ENCODE measurements at regions not wholly inside any gene's neighbourhood (a gene's known extent, or its start where the extent isn't known, plus 50 kb on each side); places are given as distances from the start of the nearest gene placed in this dataset.

GRCh38 chr3:56997675-56998074 lies 62.8 kb upstream of the SPATA12 start:
- H3K36me3 Mint-ChIP-seq (ENCODE audit: low read depth), result no peaks in the 10 kb centered on the region
- H3K27ac Mint-ChIP-seq, result no peak overlapping the region
- DNase-seq, result no peak
- ATAC-seq, result no peak
- H3K4me3 Mint-ChIP-seq, result no peak overlapping the region
- intact Hi-C loops (cut with DNase I, micrococcal nuclease), result no loop called here
- POLR2A ChIA-PET, result interaction anchor here (0.6 kb wide), 1 partner anchor 273 kb away, joined by 6 read pairs; no protein-coding TSS in a partner anchor
- H3K4me1 Mint-ChIP-seq, result peaks cover 3% of the 10 kb centered on the region
- H3K9me3 Mint-ChIP-seq (ENCODE audit: low read depth), result no peaks in the 10 kb centered on the region
- CTCF ChIA-PET, result interaction anchor here (0.6 to 3.5 kb wide), 6 partner anchors 45 to 214 kb away, joined by 3 to 16 read pairs (median 3); no protein-coding TSS in a partner anchor
- H3K27me3 Mint-ChIP-seq, result no peaks in the 10 kb centered on the region

- intact Hi-C loops (cut with DNase I, micrococcal nuclease), result no loop called here
- DNase-seq (no peak), ATAC-seq (no peak)
- ChIA-PET POLR2A (interaction anchor here (0.6 kb wide), 2 partner anchors 8 to 272 kb away, joined by 4 to 6 read pairs; no protein-coding TSS in a partner anchor), CTCF (interaction anchor here (0.6 to 3.5 kb wide), 10 partner anchors 10 to 302 kb away, joined by 3 to 22 read pairs (median 6); no protein-coding TSS in a partner anchor)
- H3K4me1 Mint-ChIP-seq, result peaks cover 3% of the 10 kb centered on the region
- no peaks in the 10 kb centered on the region for H3K9me3 Mint-ChIP-seq (ENCODE audit: low read depth)
- H3K4me3 Mint-ChIP-seq, result no peak overlapping the region
- H3K27me3 Mint-ChIP-seq, result no peaks in the 10 kb centered on the region
- no peaks in the 10 kb centered on the region for H3K36me3 Mint-ChIP-seq (ENCODE audit: low read depth)
- no peak overlapping the region for H3K27ac Mint-ChIP-seq
Observed at GRCh38 chr3:56997041-56997440, 63.4 kb upstream of the SPATA12 start.

GRCh38 chr3:56994391-56994790 lies 66.1 kb upstream of the SPATA12 start:
- no peak overlapping the region for H3K27ac Mint-ChIP-seq
- H3K4me1 Mint-ChIP-seq, result peaks cover 3% of the 10 kb centered on the region
- POLR2A ChIA-PET, result no interaction called here
- DNase-seq (no peak), ATAC-seq (no peak)
- intact Hi-C loops (cut with DNase I, micrococcal nuclease), result no loop called here
- CTCF ChIA-PET, result interaction anchor here (2.3 kb wide), 1 partner anchor 12 kb away, joined by 30 read pairs; no protein-coding TSS in a partner anchor
- H3K9me3 Mint-ChIP-seq (ENCODE audit: low read depth), result no peaks in the 10 kb centered on the region
- no peaks in the 10 kb centered on the region for H3K36me3 Mint-ChIP-seq (ENCODE audit: low read depth)
- H3K4me3 Mint-ChIP-seq, result no peak overlapping the region
- H3K27me3 Mint-ChIP-seq, result peaks cover 10% of the 10 kb centered on the region

GRCh38 chr3:56990641-56991015 lies 69.8 kb upstream of the SPATA12 start:
- ChIA-PET CTCF (interaction anchor here (0.6 to 5.6 kb wide), 17 partner anchors 9 to 308 kb away, joined by 3 to 181 read pairs (median 4); partner anchors contain the start of genes ARHGEF3 and TASOR), POLR2A (no interaction called here)
- Mint-ChIP-seq H3K36me3 (ENCODE audit: low read depth) (no peaks in the 10 kb centered on the region), H3K4me1 (peaks cover 22% of the 10 kb centered on the region), H3K27me3 (peaks cover 12% of the 10 kb centered on the region), H3K4me3 (no peak overlapping the region), H3K9me3 (ENCODE audit: low read depth) (no peaks in the 10 kb centered on the region), H3K27ac (no peak overlapping the region)
- DNase-seq, result no peak
- no peak for ATAC-seq
- intact Hi-C loops (cut with DNase I, micrococcal nuclease), result no loop called here

GRCh38 chr3:56989977-56990640 lies 70.4 kb upstream of the SPATA12 start:
- H3K36me3 Mint-ChIP-seq (ENCODE audit: low read depth), result no peaks in the 10 kb centered on the region
- peaks cover 12% of the 10 kb centered on the region for H3K27me3 Mint-ChIP-seq
- peaks cover 23% of the 10 kb centered on the region for H3K4me1 Mint-ChIP-seq
- H3K27ac Mint-ChIP-seq, result no peak overlapping the region
- ATAC-seq (no peak), DNase-seq (no peak)
- H3K9me3 Mint-ChIP-seq (ENCODE audit: low read depth), result no peaks in the 10 kb centered on the region
- CTCF ChIA-PET, result interaction anchor here (0.6 to 5.6 kb wide), 35 partner anchors 8 to 367 kb away, joined by 3 to 181 read pairs (median 5); partner anchors contain the start of genes ARHGEF3 and TASOR
- no peak overlapping the region for H3K4me3 Mint-ChIP-seq
- intact Hi-C loops (cut with DNase I, micrococcal nuclease), result loop anchor here (1.0 to 5.0 kb wide), 7 partner anchors 73 to 648 kb away; partner anchors contain the start of gene CCDC66 (in 1 of the 2)
- POLR2A ChIA-PET, result interaction anchor here (0.6 kb wide), 1 partner anchor 231 kb away, joined by 6 read pairs; no protein-coding TSS in a partner anchor

GRCh38 chr3:56989169-56989976 lies 71.1 kb upstream of the SPATA12 start:
- H3K27ac Mint-ChIP-seq, result no peak overlapping the region
- no peak for ATAC-seq

GRCh38 chr3:56988458-56989168 lies 71.9 kb upstream of the SPATA12 start:
- peak; percentile 72 for ATAC-seq
- H3K27me3 Mint-ChIP-seq, result peaks cover 12% of the 10 kb centered on the region
- intact Hi-C loops (cut with DNase I, micrococcal nuclease), result loop anchor here (1.0 to 5.0 kb wide), 7 partner anchors 72 to 646 kb away; partner anchors contain the start of gene CCDC66 (in 1 of the 2)
- ChIA-PET POLR2A (interaction anchor here (0.6 to 0.7 kb wide), 7 partner anchors 8 to 225 kb away, joined by 3 to 18 read pairs (median 5); no protein-coding TSS in a partner anchor), CTCF (interaction anchor here (0.6 to 5.6 kb wide), 74 partner anchors 9 to 1412 kb away, joined by 3 to 181 read pairs (median 4); partner anchors contain the start of gene ARHGEF3)
- H3K9me3 Mint-ChIP-seq (ENCODE audit: low read depth), result no peaks in the 10 kb centered on the region
- peaks cover 23% of the 10 kb centered on the region for H3K4me1 Mint-ChIP-seq
- H3K36me3 Mint-ChIP-seq (ENCODE audit: low read depth), result no peaks in the 10 kb centered on the region
- DNase-seq, result peak; percentile 84
- no peak overlapping the region for H3K4me3 Mint-ChIP-seq
- H3K27ac Mint-ChIP-seq, result no peak overlapping the region

More at GRCh38 chr3:56989169-56989976, 71.1 kb upstream of the SPATA12 start:
- no peaks in the 10 kb centered on the region for H3K9me3 Mint-ChIP-seq (ENCODE audit: low read depth)
- intact Hi-C loops (cut with DNase I, micrococcal nuclease), result loop anchor here (1.0 to 5.0 kb wide), 7 partner anchors 73 to 647 kb away; partner anchors contain the start of gene CCDC66 (in 1 of the 2)
- no peaks in the 10 kb centered on the region for H3K36me3 Mint-ChIP-seq (ENCODE audit: low read depth)
- ChIA-PET POLR2A (interaction anchor here (0.6 to 0.7 kb wide), 8 partner anchors 8 to 231 kb away, joined by 3 to 18 read pairs (median 6); no protein-coding TSS in a partner anchor), CTCF (interaction anchor here (0.6 to 5.6 kb wide), 66 partner anchors 10 to 1412 kb away, joined by 3 to 181 read pairs (median 5); partner anchors contain the start of genes ARHGEF3 and TASOR)
- peaks cover 23% of the 10 kb centered on the region for H3K4me1 Mint-ChIP-seq
- H3K4me3 Mint-ChIP-seq, result no peak overlapping the region
- peaks cover 12% of the 10 kb centered on the region for H3K27me3 Mint-ChIP-seq
- DNase-seq, result no peak

GRCh38 chr3:56987238-56987895 lies 73.1 kb upstream of the SPATA12 start:
- ChIA-PET POLR2A (interaction anchor here (0.5 to 0.6 kb wide), 3 partner anchors 101 to 285 kb away, joined by 3 to 7 read pairs (median 3); no protein-coding TSS in a partner anchor), CTCF (interaction anchor here (0.6 to 5.6 kb wide), 28 partner anchors 8 to 513 kb away, joined by 3 to 181 read pairs (median 6); partner anchors contain the start of gene ARHGEF3)
- H3K9me3 Mint-ChIP-seq (ENCODE audit: low read depth), result no peaks in the 10 kb centered on the region
- H3K27ac Mint-ChIP-seq, result no peak overlapping the region
- ATAC-seq (no peak), DNase-seq (peak; percentile 40)
- intact Hi-C loops (cut with DNase I, micrococcal nuclease), result loop anchor here in 1 of 2 experiments (5.0 kb wide), 1 partner anchor 645 kb away; no protein-coding TSS in a partner anchor
- peaks cover 23% of the 10 kb centered on the region for H3K4me1 Mint-ChIP-seq
- no peak overlapping the region for H3K4me3 Mint-ChIP-seq
- H3K36me3 Mint-ChIP-seq (ENCODE audit: low read depth), result no peaks in the 10 kb centered on the region
- peaks cover 12% of the 10 kb centered on the region for H3K27me3 Mint-ChIP-seq

GRCh38 chr3:56986347-56986746 lies 74.1 kb upstream of the SPATA12 start:
- intact Hi-C loops (cut with DNase I, micrococcal nuclease), result loop anchor here in 1 of 2 experiments (5.0 kb wide), 1 partner anchor 644 kb away; no protein-coding TSS in a partner anchor
- POLR2A ChIA-PET, result interaction anchor here (0.7 kb wide), 1 partner anchor 187 kb away, joined by 5 read pairs; no protein-coding TSS in a partner anchor
- Mint-ChIP-seq H3K4me1 (peaks cover 23% of the 10 kb centered on the region), H3K9me3 (ENCODE audit: low read depth) (no peaks in the 10 kb centered on the region), H3K36me3 (ENCODE audit: low read depth) (no peaks in the 10 kb centered on the region), H3K4me3 (no peak overlapping the region), H3K27me3 (peaks cover 12% of the 10 kb centered on the region), H3K27ac (no peak overlapping the region)
- no peak for DNase-seq
- CTCF ChIA-PET, result interaction anchor here (0.7 to 5.6 kb wide), 9 partner anchors 10 to 512 kb away, joined by 3 to 181 read pairs (median 5); partner anchors contain the start of gene ARHGEF3
- no peak for ATAC-seq

GRCh38 chr3:56985878-56986277 lies 74.6 kb upstream of the SPATA12 start:
- H3K4me3 Mint-ChIP-seq, result no peak overlapping the region
- DNase-seq, result peak; percentile 33
- H3K27ac Mint-ChIP-seq, result no peak overlapping the region
- CTCF ChIA-PET, result interaction anchor here (0.6 to 5.6 kb wide), 5 partner anchors 181 to 291 kb away, joined by 3 to 181 read pairs (median 5); partner anchors contain the start of gene ARHGEF3
- intact Hi-C loops (cut with DNase I, micrococcal nuclease), result loop anchor here in 1 of 2 experiments (5.0 kb wide), 1 partner anchor 644 kb away; no protein-coding TSS in a partner anchor
- peaks cover 8% of the 10 kb centered on the region for H3K27me3 Mint-ChIP-seq
- H3K4me1 Mint-ChIP-seq, result peaks cover 28% of the 10 kb centered on the region
- no peaks in the 10 kb centered on the region for H3K36me3 Mint-ChIP-seq (ENCODE audit: low read depth)
- no peaks in the 10 kb centered on the region for H3K9me3 Mint-ChIP-seq (ENCODE audit: low read depth)
- POLR2A ChIA-PET, result interaction anchor here (0.7 kb wide), 1 partner anchor 187 kb away, joined by 5 read pairs; no protein-coding TSS in a partner anchor
- peak; percentile 49 for ATAC-seq

Data from activated CD4-positive, alpha-beta T cell treated with anti-CD3 and anti-CD28 coated beads for 36 hours (primary cell).